HepG2 (cell line): ENCODE measurements at regions not wholly inside any gene's neighbourhood (a gene's known extent, or its start where the extent isn't known, plus 50 kb on each side); places are given as distances from the start of the nearest gene placed in this dataset.

Experiments
- POLR2A ChIP-seq, 2 experiments: IDR thresholded peaks; 2 replicates each; pipeline ENCODE4 v1.6.1; 2011; ENCODE audit warnings: low read depth in 2 of 2, low read length in 2 of 2, mild to moderate bottlenecking in 1 of 2, moderate library complexity in 1 of 2; ENCODE audit not compliant: insufficient read depth in 1 of 2
- RXRA ChIP-seq: sonication (generic); formaldehyde crosslinking; IDR thresholded peaks from 2 replicates; pipeline ENCODE4 v1.5.1; 2020; ENCODE audit warnings: missing genetic modification reagents
- TF ChIP-seq, protein P1 (sequence below): sonication (generic); formaldehyde crosslinking; IDR thresholded peaks from 2 replicates; pipeline ENCODE4 v1.8.1; 2022; ENCODE audit warnings: low read depth, mild to moderate bottlenecking, missing genetic modification reagents
- TF ChIP-seq, protein P2 (sequence below): sonication (generic); formaldehyde crosslinking; conservative IDR thresholded peaks from 2 replicates; pipeline ENCODE4 v1.8.0; 2022; ENCODE audit warnings: mild to moderate bottlenecking, moderate library complexity, missing genetic modification reagents

DNA sequence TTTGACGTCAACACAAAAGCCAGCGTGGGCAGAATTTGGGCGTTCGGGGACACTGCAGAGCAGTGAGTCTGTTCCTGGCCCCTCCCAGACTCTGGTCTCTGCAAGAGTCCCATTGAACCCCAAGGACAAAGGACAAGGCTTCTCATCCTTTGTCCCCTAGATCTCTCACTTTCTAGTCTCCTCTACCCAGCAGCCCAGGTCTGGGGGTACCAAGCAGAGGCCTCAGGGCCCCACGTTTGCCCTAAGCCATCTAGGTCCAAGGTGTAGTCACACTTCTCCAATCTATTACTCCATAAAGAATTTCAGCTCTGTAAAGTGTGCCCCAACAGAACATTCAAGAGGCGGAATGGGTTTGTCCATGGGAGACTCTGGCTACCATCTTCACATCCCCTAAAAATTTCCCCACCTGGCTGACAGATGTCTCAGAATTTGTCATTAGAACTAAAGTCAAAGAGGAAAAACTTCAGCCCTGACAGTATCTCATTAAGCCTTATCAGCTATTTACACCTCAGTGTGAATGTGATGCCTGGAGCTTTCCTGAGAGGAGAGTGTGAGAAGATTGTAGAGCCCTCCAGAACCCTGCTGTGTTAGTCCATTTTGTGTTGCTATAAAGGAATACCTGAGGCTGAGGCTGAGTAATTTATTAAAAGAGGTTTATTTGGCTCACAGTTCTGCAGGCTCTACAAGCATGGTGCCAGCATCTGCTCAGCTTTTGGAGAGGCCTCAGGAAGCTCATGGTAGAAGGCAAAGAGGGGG, 81.4 kb upstream of the HABP2 start:
- no peak for TF ChIP-seq RXRA (CRISPR knock-in tag)
- TF ChIP-seq, protein P1, sequence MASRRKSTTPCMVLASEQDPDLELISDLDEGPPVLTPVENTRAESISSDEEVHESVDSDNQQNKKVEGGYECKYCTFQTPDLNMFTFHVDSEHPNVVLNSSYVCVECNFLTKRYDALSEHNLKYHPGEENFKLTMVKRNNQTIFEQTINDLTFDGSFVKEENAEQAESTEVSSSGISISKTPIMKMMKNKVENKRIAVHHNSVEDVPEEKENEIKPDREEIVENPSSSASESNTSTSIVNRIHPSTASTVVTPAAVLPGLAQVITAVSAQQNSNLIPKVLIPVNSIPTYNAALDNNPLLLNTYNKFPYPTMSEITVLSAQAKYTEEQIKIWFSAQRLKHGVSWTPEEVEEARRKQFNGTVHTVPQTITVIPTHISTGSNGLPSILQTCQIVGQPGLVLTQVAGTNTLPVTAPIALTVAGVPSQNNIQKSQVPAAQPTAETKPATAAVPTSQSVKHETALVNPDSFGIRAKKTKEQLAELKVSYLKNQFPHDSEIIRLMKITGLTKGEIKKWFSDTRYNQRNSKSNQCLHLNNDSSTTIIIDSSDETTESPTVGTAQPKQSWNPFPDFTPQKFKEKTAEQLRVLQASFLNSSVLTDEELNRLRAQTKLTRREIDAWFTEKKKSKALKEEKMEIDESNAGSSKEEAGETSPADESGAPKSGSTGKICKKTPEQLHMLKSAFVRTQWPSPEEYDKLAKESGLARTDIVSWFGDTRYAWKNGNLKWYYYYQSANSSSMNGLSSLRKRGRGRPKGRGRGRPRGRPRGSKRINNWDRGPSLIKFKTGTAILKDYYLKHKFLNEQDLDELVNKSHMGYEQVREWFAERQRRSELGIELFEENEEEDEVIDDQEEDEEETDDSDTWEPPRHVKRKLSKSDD (CRISPR knock-in tag): no peak
- TF ChIP-seq POLR2A (IDR thresholded peaks at IDR 0.05; ENCODE audit: insufficient read depth in 1 of 2, low read depth in 2 of 2, low read length in 2 of 2): no peak
- TF ChIP-seq, protein P2, sequence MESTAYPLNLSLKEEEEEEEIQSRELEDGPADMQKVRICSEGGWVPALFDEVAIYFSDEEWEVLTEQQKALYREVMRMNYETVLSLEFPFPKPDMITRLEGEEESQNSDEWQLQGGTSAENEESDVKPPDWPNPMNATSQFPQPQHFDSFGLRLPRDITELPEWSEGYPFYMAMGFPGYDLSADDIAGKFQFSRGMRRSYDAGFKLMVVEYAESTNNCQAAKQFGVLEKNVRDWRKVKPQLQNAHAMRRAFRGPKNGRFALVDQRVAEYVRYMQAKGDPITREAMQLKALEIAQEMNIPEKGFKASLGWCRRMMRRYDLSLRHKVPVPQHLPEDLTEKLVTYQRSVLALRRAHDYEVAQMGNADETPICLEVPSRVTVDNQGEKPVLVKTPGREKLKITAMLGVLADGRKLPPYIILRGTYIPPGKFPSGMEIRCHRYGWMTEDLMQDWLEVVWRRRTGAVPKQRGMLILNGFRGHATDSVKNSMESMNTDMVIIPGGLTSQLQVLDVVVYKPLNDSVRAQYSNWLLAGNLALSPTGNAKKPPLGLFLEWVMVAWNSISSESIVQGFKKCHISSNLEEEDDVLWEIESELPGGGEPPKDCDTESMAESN: no peak
